H9 (cell line): ENCODE measurements at regions not wholly inside any gene's neighbourhood (a gene's known extent, or its start where the extent isn't known, plus 50 kb on each side); places are given as distances from the start of the nearest gene placed in this dataset.

Experiments used
- DNase-seq: peaks from one replicate; pipeline ENCODE4 v3.0.0-alpha.2; 2017
- H2AFZ ChIP-seq: one replicate; pipeline ENCODE4 v1.6.1; 2013; ENCODE audit warnings: mild to moderate bottlenecking, low read length, control low read depth, moderate library complexity
- H2AK5ac ChIP-seq: 2 replicates; pipeline ENCODE4 v1.6.1; 2013; ENCODE audit warnings: low read length, control low read depth, mixed read lengths; ENCODE audit not compliant: insufficient read length
- H2BK120ac ChIP-seq: one replicate; pipeline ENCODE4 v1.6.1; 2013; ENCODE audit warnings: low read depth, mild to moderate bottlenecking, low read length, control low read depth, inconsistent platforms; ENCODE audit not compliant: poor library complexity, severe bottlenecking
- H2BK12ac ChIP-seq: 2 replicates; pipeline ENCODE4 v1.6.1; 2013; ENCODE audit warnings: low read length, control low read depth, mixed read lengths, low read depth; ENCODE audit not compliant: insufficient read length
- H2BK15ac ChIP-seq: 2 replicates; pipeline ENCODE4 v1.6.1; 2013; ENCODE audit warnings: low read depth, low read length, control low read depth
- H2BK20ac ChIP-seq: one replicate; pipeline ENCODE4 v1.6.1; 2013; ENCODE audit warnings: low read depth, mild to moderate bottlenecking, low read length, control low read depth, inconsistent platforms; ENCODE audit not compliant: poor library complexity, severe bottlenecking
- H2BK5ac ChIP-seq: 2 replicates; pipeline ENCODE4 v1.6.1; 2013; ENCODE audit warnings: low read length, control low read depth, mixed read lengths; ENCODE audit not compliant: insufficient read length
- H3K14ac ChIP-seq: 2 replicates; pipeline ENCODE4 v1.6.1; 2013; ENCODE audit warnings: low read length, control low read depth; ENCODE audit not compliant: insufficient read depth
- H3K18ac ChIP-seq: 2 replicates; pipeline ENCODE4 v1.6.1; 2013; ENCODE audit warnings: low read depth, mild to moderate bottlenecking, mixed read lengths, low read length, control low read depth; ENCODE audit not compliant: insufficient read length
- H3K23ac ChIP-seq: 2 replicates; pipeline ENCODE4 v1.6.1; 2013; ENCODE audit warnings: low read length, control low read depth, mixed read lengths, low read depth; ENCODE audit not compliant: insufficient read length
- H3K23me2 ChIP-seq: 2 replicates; pipeline ENCODE4 v1.6.1; 2013; ENCODE audit warnings: low read depth, mild to moderate bottlenecking, mixed read lengths, low read length, control low read depth; ENCODE audit not compliant: insufficient read length, poor library complexity, severe bottlenecking
- H3K27ac ChIP-seq: 2 replicates; pipeline ENCODE4 v1.5.1; 2013; ENCODE audit warnings: low read length, control low read depth, mixed read lengths, low read depth; ENCODE audit not compliant: insufficient read length
- H3K27me3 ChIP-seq: 2 replicates; pipeline ENCODE4 v1.6.1; 2013; ENCODE audit warnings: low read length, control low read depth, inconsistent platforms; ENCODE audit not compliant: insufficient read depth
- H3K4ac ChIP-seq: 2 replicates; pipeline ENCODE4 v1.6.1; 2013; ENCODE audit warnings: low read depth, mild to moderate bottlenecking, control low read depth, inconsistent platforms, low read length, moderate library complexity
- H3K4me1 ChIP-seq: 2 replicates; pipeline ENCODE4 v1.6.1; 2013; ENCODE audit warnings: low read length, control low read depth, inconsistent platforms; ENCODE audit not compliant: insufficient read depth
- H3K4me2 ChIP-seq: 2 replicates; pipeline ENCODE4 v1.6.1; 2013; ENCODE audit warnings: low read length, control low read depth, mixed read lengths; ENCODE audit not compliant: insufficient read length, insufficient read depth
- H3K56ac ChIP-seq: 2 replicates; pipeline ENCODE4 v1.6.1; 2013; ENCODE audit warnings: low read depth, mild to moderate bottlenecking, mixed read lengths, low read length, control low read depth; ENCODE audit not compliant: insufficient read length
- H3K79me1 ChIP-seq: 2 replicates; pipeline ENCODE4 v1.6.1; 2013; ENCODE audit warnings: low read depth, mild to moderate bottlenecking, moderate library complexity, low read length, control low read depth, inconsistent platforms; ENCODE audit not compliant: insufficient read depth, poor library complexity, severe bottlenecking
- H3K79me2 ChIP-seq: 2 replicates; pipeline ENCODE4 v1.6.1; 2013; ENCODE audit warnings: low read length, control low read depth, inconsistent platforms; ENCODE audit not compliant: insufficient read depth
- H3K9ac ChIP-seq: 2 replicates; pipeline ENCODE4 v1.6.1; 2013; ENCODE audit warnings: low read length, control low read depth, mixed read lengths; ENCODE audit not compliant: insufficient read length; ENCODE audit errors: extremely low read depth
- H3K9me3 ChIP-seq: one replicate; pipeline ENCODE4 v1.6.1; 2013; ENCODE audit warnings: low read depth, low read length, inconsistent platforms; ENCODE audit not compliant: control insufficient read depth
- H3T11ph ChIP-seq: one replicate; pipeline ENCODE4 v1.6.1; 2013; ENCODE audit warnings: mild to moderate bottlenecking, low read length, control low read depth, inconsistent platforms
- H4K20me1 ChIP-seq: one replicate; pipeline ENCODE4 v1.6.1; 2013; ENCODE audit not compliant: control insufficient read depth, insufficient read length, insufficient read depth
- H4K5ac ChIP-seq: 2 replicates; pipeline ENCODE4 v1.6.1; 2013; ENCODE audit warnings: low read depth, mild to moderate bottlenecking, mixed read lengths, low read length, control low read depth; ENCODE audit not compliant: insufficient read length
- H4K8ac ChIP-seq: replicated peaks from 2 replicates; pipeline ENCODE4 v1.6.1; 2013; ENCODE audit warnings: low read length, control low read depth, mixed read lengths, low read depth; ENCODE audit not compliant: insufficient read length
- H4K91ac ChIP-seq: 2 replicates; pipeline ENCODE4 v1.6.1; 2013; ENCODE audit warnings: low read depth, mild to moderate bottlenecking, moderate library complexity, mixed read lengths, low read length, control low read depth; ENCODE audit not compliant: insufficient read length
- H3K27ac Mint-ChIP-seq, 3 experiments: 2 replicates in 2 of 3; 3 replicates in 1 of 3; pipeline ENCODE4 v1.8.0; 2020 to 2021; ENCODE audit warnings: mixed read lengths in 3 of 3, mild to moderate bottlenecking in 1 of 3, moderate library complexity in 1 of 3
- H3K27me3 Mint-ChIP-seq: 2 replicates; pipeline ENCODE4 v1.8.0; 2021; ENCODE audit warnings: low read depth, mild to moderate bottlenecking, moderate library complexity, mixed read lengths
- H3K36me3 Mint-ChIP-seq, 3 experiments: 2 replicates in 2 of 3; 3 replicates in 1 of 3; pipeline ENCODE4 v1.8.0; 2020 to 2021; ENCODE audit warnings: low read depth in 3 of 3, mixed read lengths in 3 of 3; ENCODE audit not compliant: insufficient read depth in 1 of 3
- H3K4me1 Mint-ChIP-seq, 2 experiments: 2 replicates each; pipeline ENCODE4 v1.8.0; 2020; ENCODE audit warnings: mixed read lengths in 2 of 2
- H3K4me3 Mint-ChIP-seq, 2 experiments: 2 replicates in 1 of 2; 3 replicates in 1 of 2; pipeline ENCODE4 v1.8.0; 2020 to 2021; ENCODE audit warnings: mild to moderate bottlenecking in 2 of 2, mixed read lengths in 2 of 2, moderate library complexity in 1 of 2
- H3K9me3 Mint-ChIP-seq, 2 experiments: 2 replicates in 1 of 2; 3 replicates in 1 of 2; pipeline ENCODE4 v1.8.0; 2020; ENCODE audit warnings: mild to moderate bottlenecking in 2 of 2, mixed read lengths in 2 of 2, moderate library complexity in 1 of 2
- whole genome bisulfite sequencing: extraction: QIAGEN DNeasy Blood & Tissue Kit; methylation state at CpG from one replicate; pipeline ENCODE4 v1.1.7; 2013; ENCODE audit warnings: missing lambda C conversion rate, low lambda C conversion rate, mixed read lengths; ENCODE audit not compliant: insufficient read length; ENCODE audit errors: extremely low coverage; 5-methylcytosine and 5-hydroxymethylcytosine counted together
- TF ChIP-seq, protein P1 (sequence below): fragments of 200-600 bp; sonication (generic); conservative IDR thresholded peaks from 3 replicates; pipeline ENCODE4 v1.8.0; 2021; ENCODE audit warnings: antibody characterized with exemption, mild to moderate bottlenecking

DNA sequence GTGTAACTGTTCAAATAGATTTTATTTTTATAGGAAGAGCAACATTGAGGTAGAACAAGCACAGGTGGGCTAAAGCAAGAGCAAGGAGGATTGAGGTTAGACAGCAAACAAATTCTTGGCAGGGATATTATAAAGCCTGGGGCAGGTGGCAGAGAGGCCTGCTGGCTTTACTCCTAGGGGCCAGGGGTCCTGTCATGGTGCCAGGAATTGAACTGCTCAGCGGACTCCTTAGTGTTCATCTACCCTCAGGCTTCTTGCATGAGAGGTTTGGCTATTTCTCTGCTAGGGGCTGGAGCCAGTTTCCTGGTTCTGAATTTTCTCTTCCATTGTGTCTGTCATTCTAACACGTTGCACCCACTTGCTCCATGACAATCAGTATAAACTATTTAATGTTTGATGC lies 217.2 kb upstream of the NCAM1 start:
- H3K9me3 Mint-ChIP-seq, result no peaks in the 10 kb centered on the region
- H3K36me3 Mint-ChIP-seq, result no peaks in the 10 kb centered on the region
- Histone ChIP-seq H2AK5ac (no peak overlapping the region), H3K79me2 (no peaks in the 10 kb centered on the region), H2BK12ac (no peak overlapping the region), H3K4ac (no peak overlapping the region), H2AFZ (no peak overlapping the region), H3K23ac (no peak overlapping the region), H3K23me2 (no peaks in the 10 kb centered on the region), H3K4me1 (no peaks in the 10 kb centered on the region), H3K14ac (no peak overlapping the region), H2BK20ac (no peak overlapping the region), H2BK15ac (no peak overlapping the region), H4K20me1 (no peaks in the 10 kb centered on the region), H3K9ac (no peak overlapping the region), H3K18ac (no peak overlapping the region), H2BK120ac (no peak overlapping the region), H3K79me1 (no peaks in the 10 kb centered on the region), H4K91ac (no peak overlapping the region), H2BK5ac (no peak overlapping the region), H4K8ac (no peak overlapping the region), H3K9me3 (no peaks in the 10 kb centered on the region), H3T11ph (no peak overlapping the region), H3K4me2 (no peak overlapping the region), H3K27ac (no peak overlapping the region), H3K27me3 (no peaks in the 10 kb centered on the region), H3K56ac (no peak overlapping the region), H4K5ac (no peak overlapping the region)
- TF ChIP-seq, protein P1, sequence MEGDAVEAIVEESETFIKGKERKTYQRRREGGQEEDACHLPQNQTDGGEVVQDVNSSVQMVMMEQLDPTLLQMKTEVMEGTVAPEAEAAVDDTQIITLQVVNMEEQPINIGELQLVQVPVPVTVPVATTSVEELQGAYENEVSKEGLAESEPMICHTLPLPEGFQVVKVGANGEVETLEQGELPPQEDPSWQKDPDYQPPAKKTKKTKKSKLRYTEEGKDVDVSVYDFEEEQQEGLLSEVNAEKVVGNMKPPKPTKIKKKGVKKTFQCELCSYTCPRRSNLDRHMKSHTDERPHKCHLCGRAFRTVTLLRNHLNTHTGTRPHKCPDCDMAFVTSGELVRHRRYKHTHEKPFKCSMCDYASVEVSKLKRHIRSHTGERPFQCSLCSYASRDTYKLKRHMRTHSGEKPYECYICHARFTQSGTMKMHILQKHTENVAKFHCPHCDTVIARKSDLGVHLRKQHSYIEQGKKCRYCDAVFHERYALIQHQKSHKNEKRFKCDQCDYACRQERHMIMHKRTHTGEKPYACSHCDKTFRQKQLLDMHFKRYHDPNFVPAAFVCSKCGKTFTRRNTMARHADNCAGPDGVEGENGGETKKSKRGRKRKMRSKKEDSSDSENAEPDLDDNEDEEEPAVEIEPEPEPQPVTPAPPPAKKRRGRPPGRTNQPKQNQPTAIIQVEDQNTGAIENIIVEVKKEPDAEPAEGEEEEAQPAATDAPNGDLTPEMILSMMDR, result no peak
- H3K27ac Mint-ChIP-seq, result no peak overlapping the region
- no peak for DNase-seq
- H3K27me3 Mint-ChIP-seq, result peaks cover 2% of the 10 kb centered on the region
- no peak overlapping the region for H3K4me3 Mint-ChIP-seq
- no CpG with 5 or more reads among the region's 2 CpGs for WGBS
- H3K4me1 Mint-ChIP-seq, result peaks cover 3 to 8% of the 10 kb centered on the region in 2 experiments; a peak in 2 of 4 replicates
